ENCODE measurements at regions not wholly inside any gene's neighbourhood (a gene's known extent, or its start where the extent isn't known, plus 50 kb on each side); places are given as distances from the start of the nearest gene placed in this dataset.

GRCh38 chr9:79021084-79021483 lies 550.7 kb upstream of the TLE4 start:
- no peak for TF ChIP-seq CTCF (IDR thresholded peaks at IDR 0.05; ENCODE audit: extremely low read depth in 1 of 2, insufficient read depth in 1 of 2, low read depth in 1 of 2, low read length in 2 of 2)
- no peak for TF ChIP-seq EZH2 (IDR thresholded peaks at IDR 0.05; ENCODE audit: borderline replicate concordance, low read depth, low read length, severe bottlenecking)
